H1 (cell line): ENCODE measurements at regions not wholly inside any gene's neighbourhood (a gene's known extent, or its start where the extent isn't known, plus 50 kb on each side); places are given as distances from the start of the nearest gene placed in this dataset.

Experiments used
- CTBP2 ChIP-seq: IDR thresholded peaks from 2 replicates; pipeline ENCODE4 v1.7.0; 2011; ENCODE audit warnings: borderline replicate concordance, mild to moderate bottlenecking, moderate library complexity, mixed read lengths, low read length; ENCODE audit not compliant: insufficient read depth, insufficient read length
- NRF1 ChIP-seq: IDR thresholded peaks from 2 replicates; pipeline ENCODE4 v1.6.1; 2011; ENCODE audit warnings: mild to moderate bottlenecking, low read depth, low read length, improper control_type of control experiment
- RXRA ChIP-seq: IDR thresholded peaks from 2 replicates; pipeline ENCODE4 v1.6.1; 2011; ENCODE audit warnings: low read depth, mild to moderate bottlenecking, low read length, moderate library complexity; ENCODE audit not compliant: insufficient read depth
- SP2 ChIP-seq: IDR thresholded peaks from 2 replicates; pipeline ENCODE4 v1.6.1; 2012; ENCODE audit warnings: mild to moderate bottlenecking, low read length, inconsistent platforms
- TEAD4 ChIP-seq: IDR thresholded peaks from 2 replicates; pipeline ENCODE4 v1.6.1; 2012; ENCODE audit warnings: low read depth, low read length, inconsistent platforms, mixed read lengths

DNA sequence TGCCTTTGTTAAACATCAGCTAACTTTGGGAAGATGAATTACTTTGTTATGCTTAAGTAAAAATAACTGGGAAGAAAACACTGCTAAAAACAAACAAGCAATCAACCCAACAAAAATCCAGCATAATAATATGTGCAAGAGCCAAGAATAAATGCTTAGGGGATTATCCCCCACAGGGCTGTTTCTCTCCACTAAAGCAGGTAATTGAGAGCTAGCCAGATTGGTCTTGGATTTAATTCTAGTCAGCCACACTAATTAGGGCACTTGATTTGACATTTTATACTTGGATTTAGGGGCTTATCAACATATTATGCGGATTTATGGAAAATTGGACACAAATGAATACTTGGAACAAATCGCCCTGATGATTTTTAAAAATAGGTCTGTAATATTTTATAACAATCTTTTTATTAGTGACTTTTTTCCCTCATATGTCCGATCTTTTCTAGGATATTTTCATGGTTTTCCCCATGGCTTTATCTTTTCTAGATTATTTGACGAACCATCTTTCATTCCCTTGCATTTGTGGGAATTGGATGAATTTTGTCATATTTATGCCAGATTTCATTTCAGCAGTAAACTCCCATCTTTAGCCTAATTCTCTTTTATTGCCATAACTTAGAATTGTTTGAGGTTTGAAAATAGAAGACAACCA is 199.1 kb upstream of the NXPH2 start (continued):
- TF ChIP-seq RXRA (no peak), NRF1 (no peak), SP2 (no peak), TEAD4 (no peak), CTBP2 (no peak)
